Tibial artery (tissue), 4 donors: ENCODE measurements at regions not wholly inside any gene's neighbourhood (a gene's known extent, or its start where the extent isn't known, plus 50 kb on each side); places are given as distances from the start of the nearest gene placed in this dataset.
"Not testable (repeated sequence)": the region's sequence is repeated elsewhere in the genome, so short reads cannot be mapped to it uniquely, and the experiment has no call there.

Experiments used
- DNase-seq, 2 donors: peaks; one replicate each; pipeline ENCODE4 v3.0.0-alpha.2; 2019
- H3K27ac ChIP-seq, 2 donors: fragments of 200-600 bp; sonication (generic) in 1 of 2; 1 replicate in 1 of 2; 2 replicates in 1 of 2; pipeline ENCODE4 v1.5.1; 2018 to 2019; ENCODE audit warnings: mild to moderate bottlenecking in 1 of 2
- H3K27me3 ChIP-seq, 2 donors: fragments of 200-600 bp; sonication (generic) in 1 of 2; one replicate each; pipeline versions ENCODE4 v1.5.1 to v1.6.0; 2016 to 2019
- H3K36me3 ChIP-seq, 3 donors: fragments of 200-600 bp; sonication (generic) in 2 of 3; one replicate each; pipeline ENCODE4 v1.5.1; 2016 to 2019; ENCODE audit warnings: mild to moderate bottlenecking in 2 of 3
- H3K4me1 ChIP-seq, 4 donors: fragments of 200-600 bp; sonication (generic) in 2 of 4; 1 replicate in 3 of 4; 2 replicates in 1 of 4; pipeline ENCODE4 v1.5.1; 2016 to 2019
- H3K4me3 ChIP-seq, 2 donors: fragments of 200-600 bp; sonication (generic) in 1 of 2; 1 replicate in 1 of 2; 2 replicates in 1 of 2; pipeline ENCODE4 v1.5.1; 2018 to 2019; ENCODE audit warnings: mild to moderate bottlenecking in 2 of 2
- H3K9me3 ChIP-seq, 3 donors: fragments of 200-600 bp; sonication (generic) in 1 of 3; one replicate each; pipeline ENCODE4 v1.5.1; 2016 to 2019
- CTCF ChIP-seq, 2 experiments: fragments of 200-600 bp in 1 of 2; fragments of 450-650 bp in 1 of 2; IDR thresholded peaks; one replicate each; pipeline ENCODE4 v1.5.1; 2017 to 2019; ENCODE audit warnings: antibody characterized with exemption in 2 of 2, mild to moderate bottlenecking in 1 of 2, moderate library complexity in 1 of 2
- intact Hi-C: fragments of 100-400 bp; cut with DNase I; formaldehyde crosslinking; loops from one replicate; pipeline ENCODE4 v1.15.0; 2023; ENCODE audit warnings: low total_unique reads

- H3K27me3 ChIP-seq: no peaks in the 10 kb centered on the region
- H3K27ac ChIP-seq: no peak overlapping the region
- no peaks in the 10 kb centered on the region for H3K36me3 ChIP-seq
- H3K4me1 ChIP-seq: no peaks in the 10 kb centered on the region
- no peak for DNase-seq
- H3K9me3 ChIP-seq: no peaks in the 10 kb centered on the region
- no peak for TF ChIP-seq CTCF (IDR thresholded peaks at IDR 0.05)
- intact Hi-C loops: no loop called here
- H3K4me3 ChIP-seq: no peak overlapping the region
Measured at GRCh38 chr4:154120006-154120676, 331.3 kb upstream of the SFRP2 start.

- TF ChIP-seq CTCF (IDR thresholded peaks at IDR 0.05): no peak
- Histone ChIP-seq H3K4me1 (no peaks in the 10 kb centered on the region), H3K27ac (no peak overlapping the region), H3K27me3 (no peaks in the 10 kb centered on the region), H3K36me3 (no peaks in the 10 kb centered on the region), H3K4me3 (no peak overlapping the region), H3K9me3 (no peaks in the 10 kb centered on the region)
- intact Hi-C loops: no loop called here
- DNase-seq: no peak
Measured at GRCh38 chr4:154119317-154119716, 330.4 kb upstream of the SFRP2 start.

GRCh38 chr4:154117726-154118125 lies 328.8 kb upstream of the SFRP2 start:
- H3K27me3 ChIP-seq, H3K4me1 ChIP-seq, H3K27ac ChIP-seq, intact Hi-C loops, H3K36me3 ChIP-seq, DNase-seq, H3K4me3 ChIP-seq, H3K9me3 ChIP-seq: not testable (repeated sequence)

GRCh38 chr4:154107337-154107736 lies 318.5 kb upstream of the SFRP2 start:
- Histone ChIP-seq H3K36me3 (no peaks in the 10 kb centered on the region), H3K4me1 (no peaks in the 10 kb centered on the region), H3K4me3 (no peak overlapping the region), H3K27ac (no peak overlapping the region), H3K27me3 (no peaks in the 10 kb centered on the region), H3K9me3 (no peaks in the 10 kb centered on the region)
- intact Hi-C loops: no loop called here
- no peak for TF ChIP-seq CTCF (IDR thresholded peaks at IDR 0.05)
- DNase-seq: no peak

DNA sequence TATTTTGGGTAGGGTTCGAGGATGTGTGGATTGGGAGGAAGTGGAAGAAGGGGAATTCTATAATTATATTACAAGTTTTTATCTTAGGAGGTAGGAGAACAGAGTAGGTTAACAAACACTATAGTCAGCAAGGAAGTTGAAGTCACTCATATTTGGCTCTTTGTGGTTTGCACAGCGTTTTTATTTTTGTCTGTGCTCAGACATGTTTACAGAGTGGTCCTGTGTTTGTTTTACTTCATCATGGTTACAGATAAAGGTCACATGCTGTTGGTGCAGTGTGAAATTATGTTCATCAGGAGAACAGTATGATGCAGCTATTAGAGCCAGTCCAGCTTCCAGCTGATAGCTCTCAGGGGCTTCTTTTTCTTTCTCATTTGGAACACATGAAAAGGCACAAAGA lies 299.9 kb upstream of the SFRP2 start:
- H3K9me3 ChIP-seq: no peaks in the 10 kb centered on the region
- H3K4me1 ChIP-seq: no peaks in the 10 kb centered on the region
- H3K27ac ChIP-seq: no peak overlapping the region
- H3K27me3 ChIP-seq: no peaks in the 10 kb centered on the region
- no peak overlapping the region for H3K4me3 ChIP-seq
- intact Hi-C loops: no loop called here
- no peak for TF ChIP-seq CTCF (IDR thresholded peaks at IDR 0.05)
- no peak for DNase-seq
- no peaks in the 10 kb centered on the region for H3K36me3 ChIP-seq

DNA sequence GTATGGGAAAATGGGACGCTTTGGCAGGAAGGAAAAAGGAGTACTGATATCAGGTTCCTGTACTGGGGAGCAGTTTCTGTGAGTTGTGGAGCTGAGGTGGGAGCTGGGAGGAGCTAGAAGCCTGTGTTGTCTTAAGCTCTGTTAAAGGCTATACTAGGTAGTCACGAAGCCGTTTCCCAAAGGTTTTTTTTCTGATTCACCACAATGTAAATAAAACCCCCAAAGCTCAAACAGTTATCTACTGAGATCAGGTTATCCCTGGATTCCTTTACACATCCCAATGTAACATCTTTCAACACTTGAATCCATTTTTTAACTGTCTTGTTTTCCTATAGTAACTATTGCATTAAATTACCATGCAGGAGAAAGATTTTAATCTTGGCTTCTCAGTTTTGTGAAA lies 297.4 kb upstream of the SFRP2 start:
- no peak overlapping the region for H3K4me3 ChIP-seq
- DNase-seq: no peak
- intact Hi-C loops: no loop called here

More for the DNA sequence above, 297.4 kb upstream of the SFRP2 start:
- Histone ChIP-seq H3K27ac (no peak overlapping the region), H3K36me3 (no peaks in the 10 kb centered on the region), H3K27me3 (no peaks in the 10 kb centered on the region), H3K9me3 (no peaks in the 10 kb centered on the region), H3K4me1 (no peaks in the 10 kb centered on the region)
- no peak for TF ChIP-seq CTCF (IDR thresholded peaks at IDR 0.05)
